ENCODE measurements at regions not wholly inside any gene's neighbourhood (a gene's known extent, or its start where the extent isn't known, plus 50 kb on each side); places are given as distances from the start of the nearest gene placed in this dataset.
"Not testable (repeated sequence)": the region's sequence is repeated elsewhere in the genome, so short reads cannot be mapped to it uniquely, and the experiment has no call there.

- no peak for FAIRE-seq
- no peak for DNase-seq
- no peak overlapping the region for H3K27ac ChIP-seq (ENCODE audit: low read depth in 1 of 3, low read length in 2 of 3)
- H3K27me3 ChIP-seq (ENCODE audit: control insufficient read depth in 3 of 3, insufficient read depth in 3 of 3, low read length in 3 of 3) = no peaks in the 10 kb centered on the region
- H3K4me1 ChIP-seq (ENCODE audit: control insufficient read depth in 3 of 3, insufficient read depth in 2 of 3, low read depth in 1 of 3, low read length in 2 of 3) = no peaks in the 10 kb centered on the region
- no peaks in the 10 kb centered on the region for H3K9me3 ChIP-seq (ENCODE audit: control insufficient read depth in 2 of 2, insufficient read depth in 1 of 2, low read depth in 1 of 2, low read length in 1 of 2)
- H3K36me3 ChIP-seq (ENCODE audit: control insufficient read depth in 3 of 3, insufficient read depth in 2 of 3, low read depth in 1 of 3, low read length in 3 of 3) = no peaks in the 10 kb centered on the region
- 71 to 79% (median 71%) methylated on average over 9 of the region's 9 CpGs for WGBS, 3 donors
- no peak overlapping the region for H3K4me3 ChIP-seq (ENCODE audit: low read depth in 1 of 3, low read length in 3 of 3)
Measured at GRCh38 chr13:65336087-65336749, 1893.9 kb downstream of the PCDH9 start.

- 94 to 97% (median 97%) methylated on average over 14 of the region's 14 CpGs for WGBS, 3 donors
- no peaks in the 10 kb centered on the region for H3K36me3 ChIP-seq (ENCODE audit: control insufficient read depth in 3 of 3, insufficient read depth in 2 of 3, low read depth in 1 of 3, low read length in 3 of 3)
- DNase-seq = no peak
- no peaks in the 10 kb centered on the region for H3K27me3 ChIP-seq (ENCODE audit: control insufficient read depth in 3 of 3, insufficient read depth in 3 of 3, low read length in 3 of 3)
- no peak for FAIRE-seq
- no peak overlapping the region for H3K27ac ChIP-seq (ENCODE audit: low read depth in 1 of 3, low read length in 2 of 3)
- no peak overlapping the region for H3K4me3 ChIP-seq (ENCODE audit: low read depth in 1 of 3, low read length in 3 of 3)
- no peaks in the 10 kb centered on the region for H3K9me3 ChIP-seq (ENCODE audit: control insufficient read depth in 2 of 2, insufficient read depth in 1 of 2, low read depth in 1 of 2, low read length in 1 of 2)
- H3K4me1 ChIP-seq (ENCODE audit: control insufficient read depth in 3 of 3, insufficient read depth in 2 of 3, low read depth in 1 of 3, low read length in 2 of 3) = no peaks in the 10 kb centered on the region
Measured at GRCh38 chr13:65330691-65331090, 1899.4 kb downstream of the PCDH9 start.

- DNase-seq = no peak
- no peak overlapping the region for H3K27ac ChIP-seq (ENCODE audit: low read depth in 1 of 3, low read length in 2 of 3)
- WGBS, 3 donors = 89 to 96% (median 90%) methylated on average over 17 of the region's 17 CpGs
- H3K4me1 ChIP-seq (ENCODE audit: control insufficient read depth in 3 of 3, insufficient read depth in 2 of 3, low read depth in 1 of 3, low read length in 2 of 3) = no peaks in the 10 kb centered on the region
- no peak overlapping the region for H3K4me3 ChIP-seq (ENCODE audit: low read depth in 1 of 3, low read length in 3 of 3)
- H3K9me3 ChIP-seq (ENCODE audit: control insufficient read depth in 2 of 2, insufficient read depth in 1 of 2, low read depth in 1 of 2, low read length in 1 of 2) = no peaks in the 10 kb centered on the region
- no peak for FAIRE-seq
- no peaks in the 10 kb centered on the region for H3K36me3 ChIP-seq (ENCODE audit: control insufficient read depth in 3 of 3, insufficient read depth in 2 of 3, low read depth in 1 of 3, low read length in 3 of 3)
- H3K27me3 ChIP-seq (ENCODE audit: control insufficient read depth in 3 of 3, insufficient read depth in 3 of 3, low read length in 3 of 3) = no peaks in the 10 kb centered on the region
Measured at GRCh38 chr13:65330287-65330686, 1899.8 kb downstream of the PCDH9 start.

- not testable (repeated sequence) for DNase-seq; FAIRE-seq; H3K4me3 ChIP-seq (ENCODE audit: low read depth in 1 of 3, low read length in 3 of 3); H3K27me3 ChIP-seq (ENCODE audit: control insufficient read depth in 3 of 3, insufficient read depth in 3 of 3, low read length in 3 of 3); H3K27ac ChIP-seq (ENCODE audit: low read depth in 1 of 3, low read length in 2 of 3); H3K9me3 ChIP-seq (ENCODE audit: control insufficient read depth in 2 of 2, insufficient read depth in 1 of 2, low read depth in 1 of 2, low read length in 1 of 2); H3K36me3 ChIP-seq (ENCODE audit: control insufficient read depth in 3 of 3, insufficient read depth in 2 of 3, low read depth in 1 of 3, low read length in 3 of 3); H3K4me1 ChIP-seq (ENCODE audit: control insufficient read depth in 3 of 3, insufficient read depth in 2 of 3, low read depth in 1 of 3, low read length in 2 of 3)
- WGBS, 3 donors = 82 to 93% (median 86%) methylated on average over 13 to 15 of the region's 15 CpGs
Measured at GRCh38 chr13:65323192-65323591, 1906.9 kb downstream of the PCDH9 start.

- not testable (repeated sequence) for H3K4me3 ChIP-seq (ENCODE audit: low read depth in 1 of 3, low read length in 3 of 3); H3K36me3 ChIP-seq (ENCODE audit: control insufficient read depth in 3 of 3, insufficient read depth in 2 of 3, low read depth in 1 of 3, low read length in 3 of 3); H3K9me3 ChIP-seq (ENCODE audit: control insufficient read depth in 2 of 2, insufficient read depth in 1 of 2, low read depth in 1 of 2, low read length in 1 of 2); FAIRE-seq; H3K27ac ChIP-seq (ENCODE audit: low read depth in 1 of 3, low read length in 2 of 3); H3K27me3 ChIP-seq (ENCODE audit: control insufficient read depth in 3 of 3, insufficient read depth in 3 of 3, low read length in 3 of 3); H3K4me1 ChIP-seq (ENCODE audit: control insufficient read depth in 3 of 3, insufficient read depth in 2 of 3, low read depth in 1 of 3, low read length in 2 of 3); DNase-seq
- WGBS, 3 donors = 42 to 75% (median 50%) methylated on average over 2 of the region's 2 CpGs
Measured at GRCh38 chr13:65321423-65321822, 1908.7 kb downstream of the PCDH9 start.

- no peak for FAIRE-seq
- 75 to 88% (median 76%) methylated on average over 4 of the region's 4 CpGs for WGBS, 3 donors
- Histone ChIP-seq H3K36me3 (ENCODE audit: control insufficient read depth in 3 of 3, insufficient read depth in 2 of 3, low read depth in 1 of 3, low read length in 3 of 3) (no peaks in the 10 kb centered on the region), H3K4me3 (ENCODE audit: low read depth in 1 of 3, low read length in 3 of 3) (no peak overlapping the region), H3K27ac (ENCODE audit: low read depth in 1 of 3, low read length in 2 of 3) (no peak overlapping the region), H3K27me3 (ENCODE audit: control insufficient read depth in 3 of 3, insufficient read depth in 3 of 3, low read length in 3 of 3) (no peaks in the 10 kb centered on the region), H3K4me1 (ENCODE audit: control insufficient read depth in 3 of 3, insufficient read depth in 2 of 3, low read depth in 1 of 3, low read length in 2 of 3) (no peaks in the 10 kb centered on the region), H3K9me3 (ENCODE audit: control insufficient read depth in 2 of 2, insufficient read depth in 1 of 2, low read depth in 1 of 2, low read length in 1 of 2) (peaks cover 0 to 33% of the 10 kb centered on the region in 2 donors)
- no peak for DNase-seq
Measured at GRCh38 chr13:65314008-65314407, 1916.1 kb downstream of the PCDH9 start.

GRCh38 chr13:65310663-65311328 lies 1919.3 kb downstream of the PCDH9 start:
- no peaks in the 10 kb centered on the region for H3K27me3 ChIP-seq (ENCODE audit: control insufficient read depth in 3 of 3, insufficient read depth in 3 of 3, low read length in 3 of 3)
- WGBS, 3 donors = 89 to 93% (median 89%) methylated on average over 28 to 29 of the region's 29 CpGs

GRCh38 chr13:65309906-65310305 lies 1920.2 kb downstream of the PCDH9 start:
- Histone ChIP-seq H3K27me3 (ENCODE audit: control insufficient read depth in 3 of 3, insufficient read depth in 3 of 3, low read length in 3 of 3) (no peaks in the 10 kb centered on the region), H3K4me3 (ENCODE audit: low read depth in 1 of 3, low read length in 3 of 3) (no peak overlapping the region), H3K4me1 (ENCODE audit: control insufficient read depth in 3 of 3, insufficient read depth in 2 of 3, low read depth in 1 of 3, low read length in 2 of 3) (no peaks in the 10 kb centered on the region), H3K27ac (ENCODE audit: low read depth in 1 of 3, low read length in 2 of 3) (no peak overlapping the region), H3K36me3 (ENCODE audit: control insufficient read depth in 3 of 3, insufficient read depth in 2 of 3, low read depth in 1 of 3, low read length in 3 of 3) (no peaks in the 10 kb centered on the region), H3K9me3 (ENCODE audit: control insufficient read depth in 2 of 2, insufficient read depth in 1 of 2, low read depth in 1 of 2, low read length in 1 of 2) (peaks cover 0 to 33% of the 10 kb centered on the region in 2 donors)
- WGBS, 3 donors = 73 to 86% (median 85%) methylated on average over 6 of the region's 6 CpGs
- DNase-seq (no peak), FAIRE-seq (no peak)

More at GRCh38 chr13:65310663-65311328, 1919.3 kb downstream of the PCDH9 start:
- DNase-seq (no peak), FAIRE-seq (no peak)
- Histone ChIP-seq H3K27ac (ENCODE audit: low read depth in 1 of 3, low read length in 2 of 3) (no peak overlapping the region), H3K36me3 (ENCODE audit: control insufficient read depth in 3 of 3, insufficient read depth in 2 of 3, low read depth in 1 of 3, low read length in 3 of 3) (no peaks in the 10 kb centered on the region), H3K4me1 (ENCODE audit: control insufficient read depth in 3 of 3, insufficient read depth in 2 of 3, low read depth in 1 of 3, low read length in 2 of 3) (no peaks in the 10 kb centered on the region), H3K4me3 (ENCODE audit: low read depth in 1 of 3, low read length in 3 of 3) (no peak overlapping the region), H3K9me3 (ENCODE audit: control insufficient read depth in 2 of 2, insufficient read depth in 1 of 2, low read depth in 1 of 2, low read length in 1 of 2) (peaks cover 0 to 33% of the 10 kb centered on the region in 2 donors)
